ENCODE measurements at regions not wholly inside any gene's neighbourhood (a gene's known extent, or its start where the extent isn't known, plus 50 kb on each side); places are given as distances from the start of the nearest gene placed in this dataset.

GRCh38 chr1:227391211-227391610 is 72.9 kb upstream of the CDC42BPA start:
- DNase-seq (ENCODE audit: extremely low spot score, unreplicated experiment): no peak
- no peaks in the 10 kb centered on the region for H3K36me3 Mint-ChIP-seq
- TF ChIP-seq, protein P1, sequence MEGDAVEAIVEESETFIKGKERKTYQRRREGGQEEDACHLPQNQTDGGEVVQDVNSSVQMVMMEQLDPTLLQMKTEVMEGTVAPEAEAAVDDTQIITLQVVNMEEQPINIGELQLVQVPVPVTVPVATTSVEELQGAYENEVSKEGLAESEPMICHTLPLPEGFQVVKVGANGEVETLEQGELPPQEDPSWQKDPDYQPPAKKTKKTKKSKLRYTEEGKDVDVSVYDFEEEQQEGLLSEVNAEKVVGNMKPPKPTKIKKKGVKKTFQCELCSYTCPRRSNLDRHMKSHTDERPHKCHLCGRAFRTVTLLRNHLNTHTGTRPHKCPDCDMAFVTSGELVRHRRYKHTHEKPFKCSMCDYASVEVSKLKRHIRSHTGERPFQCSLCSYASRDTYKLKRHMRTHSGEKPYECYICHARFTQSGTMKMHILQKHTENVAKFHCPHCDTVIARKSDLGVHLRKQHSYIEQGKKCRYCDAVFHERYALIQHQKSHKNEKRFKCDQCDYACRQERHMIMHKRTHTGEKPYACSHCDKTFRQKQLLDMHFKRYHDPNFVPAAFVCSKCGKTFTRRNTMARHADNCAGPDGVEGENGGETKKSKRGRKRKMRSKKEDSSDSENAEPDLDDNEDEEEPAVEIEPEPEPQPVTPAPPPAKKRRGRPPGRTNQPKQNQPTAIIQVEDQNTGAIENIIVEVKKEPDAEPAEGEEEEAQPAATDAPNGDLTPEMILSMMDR (conservative IDR thresholded peaks at IDR 0.05): no peak
- H3K9me3 Mint-ChIP-seq: no peaks in the 10 kb centered on the region
- no peak overlapping the region for H3K4me3 Mint-ChIP-seq
- no peak overlapping the region for H3K27ac Mint-ChIP-seq
- no peaks in the 10 kb centered on the region for H3K4me1 Mint-ChIP-seq (ENCODE audit: unreplicated experiment)
- H3K27me3 Mint-ChIP-seq: no peaks in the 10 kb centered on the region

GRCh38 chr1:227390525-227390924 is 72.2 kb upstream of the CDC42BPA start:
- no peaks in the 10 kb centered on the region for H3K9me3 Mint-ChIP-seq
- H3K4me1 Mint-ChIP-seq (ENCODE audit: unreplicated experiment): no peaks in the 10 kb centered on the region
- no peak for DNase-seq (ENCODE audit: extremely low spot score, unreplicated experiment)
- H3K27ac Mint-ChIP-seq: no peak overlapping the region
- no peak overlapping the region for H3K4me3 Mint-ChIP-seq
- TF ChIP-seq, protein P1 (conservative IDR thresholded peaks at IDR 0.05): no peak
- H3K36me3 Mint-ChIP-seq: no peaks in the 10 kb centered on the region
- H3K27me3 Mint-ChIP-seq: no peaks in the 10 kb centered on the region

- Mint-ChIP-seq H3K27me3 (no peaks in the 10 kb centered on the region), H3K4me1 (ENCODE audit: unreplicated experiment) (no peaks in the 10 kb centered on the region), H3K4me3 (no peak overlapping the region), H3K27ac (no peak overlapping the region), H3K36me3 (no peaks in the 10 kb centered on the region), H3K9me3 (peaks cover 6% of the 10 kb centered on the region)
- no peak for DNase-seq (ENCODE audit: extremely low spot score, unreplicated experiment)
- TF ChIP-seq, protein P1 (conservative IDR thresholded peaks at IDR 0.05): no peak
These were observed 70.2 kb upstream of the CDC42BPA start for GRCh38 chr1:227388214-227389168.

DNA sequence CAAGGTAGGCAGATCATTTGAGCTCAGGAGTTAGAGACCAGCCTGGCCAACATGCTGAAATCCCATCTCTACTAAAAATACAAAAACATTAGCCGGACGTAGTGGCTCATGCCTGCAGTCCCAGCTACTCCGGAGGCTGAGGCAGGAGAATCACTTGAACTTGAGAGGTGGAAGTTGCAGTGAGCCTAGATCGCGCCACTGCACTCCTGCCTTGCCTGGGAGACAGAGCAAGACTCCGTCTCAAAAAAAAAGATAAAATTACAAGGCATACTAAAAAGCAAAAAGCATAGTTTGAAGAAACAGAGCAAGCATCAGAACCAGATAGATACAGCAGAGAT is 61.2 kb upstream of the CDC42BPA start:
- TF ChIP-seq, protein P1 (conservative IDR thresholded peaks at IDR 0.05): no peak
- no peak for DNase-seq (ENCODE audit: extremely low spot score, unreplicated experiment)
- no peak overlapping the region for H3K4me3 Mint-ChIP-seq
- H3K9me3 Mint-ChIP-seq: peaks cover 6% of the 10 kb centered on the region
- H3K27me3 Mint-ChIP-seq: peaks cover 4% of the 10 kb centered on the region
- H3K36me3 Mint-ChIP-seq: no peaks in the 10 kb centered on the region
- peaks cover 8% of the 10 kb centered on the region for H3K4me1 Mint-ChIP-seq (ENCODE audit: unreplicated experiment)
- no peak overlapping the region for H3K27ac Mint-ChIP-seq

GRCh38 chr1:227378871-227379554 is 60.7 kb upstream of the CDC42BPA start:
- no peak overlapping the region for H3K4me3 Mint-ChIP-seq
- H3K27me3 Mint-ChIP-seq: peaks cover 4% of the 10 kb centered on the region
- no peaks in the 10 kb centered on the region for H3K36me3 Mint-ChIP-seq
- H3K9me3 Mint-ChIP-seq: peaks cover 4% of the 10 kb centered on the region
- H3K4me1 Mint-ChIP-seq (ENCODE audit: unreplicated experiment): peaks cover 8% of the 10 kb centered on the region
- no peak for DNase-seq (ENCODE audit: extremely low spot score, unreplicated experiment)
- TF ChIP-seq, protein P1 (conservative IDR thresholded peaks at IDR 0.05): no peak
- H3K27ac Mint-ChIP-seq: no peak overlapping the region

Data from type B pancreatic cell (in vitro differentiated cells).